Endothelial cell (in vitro differentiated cells): ENCODE measurements at regions not wholly inside any gene's neighbourhood (a gene's known extent, or its start where the extent isn't known, plus 50 kb on each side); places are given as distances from the start of the nearest gene placed in this dataset.

Source experiments
- DNase-seq: peaks from one replicate; pipeline ENCODE4 v3.0.0; 2021; ENCODE audit warnings: low spot score
- H3K27ac Mint-ChIP-seq: one replicate; pipeline ENCODE4 v1.8.0; 2021; ENCODE audit warnings: mixed read lengths, inconsistent platforms; ENCODE audit not compliant: unreplicated experiment
- H3K27me3 Mint-ChIP-seq: one replicate; pipeline ENCODE4 v1.8.0; 2021; ENCODE audit warnings: mild to moderate bottlenecking, moderate library complexity, mixed read lengths, inconsistent platforms; ENCODE audit not compliant: unreplicated experiment
- H3K36me3 Mint-ChIP-seq: one replicate; pipeline ENCODE4 v1.8.0; 2021; ENCODE audit warnings: mild to moderate bottlenecking, low read depth, mixed read lengths, inconsistent platforms; ENCODE audit not compliant: unreplicated experiment
- H3K4me1 Mint-ChIP-seq: one replicate; pipeline ENCODE4 v1.8.0; 2021; ENCODE audit warnings: mild to moderate bottlenecking, mixed read lengths, inconsistent platforms; ENCODE audit not compliant: unreplicated experiment
- H3K4me3 Mint-ChIP-seq: one replicate; pipeline ENCODE4 v1.8.0; 2021; ENCODE audit warnings: mild to moderate bottlenecking, mixed read lengths, inconsistent platforms; ENCODE audit not compliant: unreplicated experiment
- H3K9me3 Mint-ChIP-seq: one replicate; pipeline ENCODE4 v1.8.0; 2021; ENCODE audit warnings: mixed read lengths, inconsistent platforms; ENCODE audit not compliant: unreplicated experiment
- TF ChIP-seq, protein P1 (sequence below): fragments of 200-600 bp; sonication (generic); IDR thresholded peaks from one replicate; pipeline ENCODE4 v1.5.0; 2021; ENCODE audit warnings: antibody characterized with exemption; ENCODE audit not compliant: unreplicated experiment

- TF ChIP-seq, protein P1, sequence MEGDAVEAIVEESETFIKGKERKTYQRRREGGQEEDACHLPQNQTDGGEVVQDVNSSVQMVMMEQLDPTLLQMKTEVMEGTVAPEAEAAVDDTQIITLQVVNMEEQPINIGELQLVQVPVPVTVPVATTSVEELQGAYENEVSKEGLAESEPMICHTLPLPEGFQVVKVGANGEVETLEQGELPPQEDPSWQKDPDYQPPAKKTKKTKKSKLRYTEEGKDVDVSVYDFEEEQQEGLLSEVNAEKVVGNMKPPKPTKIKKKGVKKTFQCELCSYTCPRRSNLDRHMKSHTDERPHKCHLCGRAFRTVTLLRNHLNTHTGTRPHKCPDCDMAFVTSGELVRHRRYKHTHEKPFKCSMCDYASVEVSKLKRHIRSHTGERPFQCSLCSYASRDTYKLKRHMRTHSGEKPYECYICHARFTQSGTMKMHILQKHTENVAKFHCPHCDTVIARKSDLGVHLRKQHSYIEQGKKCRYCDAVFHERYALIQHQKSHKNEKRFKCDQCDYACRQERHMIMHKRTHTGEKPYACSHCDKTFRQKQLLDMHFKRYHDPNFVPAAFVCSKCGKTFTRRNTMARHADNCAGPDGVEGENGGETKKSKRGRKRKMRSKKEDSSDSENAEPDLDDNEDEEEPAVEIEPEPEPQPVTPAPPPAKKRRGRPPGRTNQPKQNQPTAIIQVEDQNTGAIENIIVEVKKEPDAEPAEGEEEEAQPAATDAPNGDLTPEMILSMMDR = no peak
- no peak overlapping the region for H3K4me3 Mint-ChIP-seq
- H3K4me1 Mint-ChIP-seq = peaks cover 10% of the 10 kb centered on the region
- H3K27me3 Mint-ChIP-seq = peaks cover 10% of the 10 kb centered on the region
- H3K27ac Mint-ChIP-seq = no peak overlapping the region
- H3K36me3 Mint-ChIP-seq = peaks cover 3% of the 10 kb centered on the region
- no peak for DNase-seq
- peaks cover 6% of the 10 kb centered on the region for H3K9me3 Mint-ChIP-seq
These were observed 163.4 kb upstream of the RTL1 start for GRCh38 chr14:101066826-101067510.

DNA sequence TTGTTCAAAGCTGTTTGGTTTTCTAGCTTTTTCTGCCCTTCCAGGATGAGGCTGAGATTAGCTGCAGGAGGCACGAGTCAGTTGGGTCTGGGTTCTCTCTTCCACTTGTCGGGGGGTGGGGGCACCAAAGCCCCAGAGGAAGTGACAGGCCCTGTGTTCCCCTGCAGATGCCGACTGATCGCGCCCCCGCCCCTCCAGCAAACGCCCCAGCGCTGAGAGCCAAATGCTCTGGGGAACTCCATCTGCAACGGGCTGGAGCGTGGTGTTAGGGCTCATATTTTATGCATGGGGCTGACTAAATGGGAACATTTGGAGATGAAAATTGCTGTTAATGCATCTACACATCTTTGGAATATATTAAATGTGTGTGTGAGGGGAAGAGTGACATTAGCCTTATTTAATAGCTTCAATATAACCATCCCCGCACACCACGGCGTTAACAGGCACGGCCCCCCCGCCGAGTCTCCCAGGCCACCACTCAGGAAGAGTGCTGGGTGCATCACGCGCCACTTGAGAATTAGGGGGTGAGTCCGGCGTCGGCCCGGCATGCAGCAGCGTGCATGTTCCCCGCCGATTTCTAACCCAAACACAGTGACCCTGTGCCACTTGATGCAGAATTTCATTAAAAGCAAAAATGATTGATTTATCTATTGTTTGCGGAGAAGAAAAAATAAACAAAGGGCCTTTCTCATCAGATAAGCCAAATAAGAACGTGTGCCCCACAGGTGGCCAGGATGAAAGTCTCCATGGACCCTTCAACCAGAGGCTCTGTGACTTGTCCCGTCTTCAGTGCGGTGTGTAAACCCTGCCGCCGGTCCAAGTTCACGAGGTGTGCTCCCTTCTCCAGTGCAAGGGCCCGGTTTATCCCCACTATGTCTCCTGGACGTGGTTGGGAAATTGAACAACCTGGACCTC lies 165.0 kb upstream of the RTL1 start:
- peaks cover 3% of the 10 kb centered on the region for H3K36me3 Mint-ChIP-seq
- H3K27me3 Mint-ChIP-seq = peaks cover 10% of the 10 kb centered on the region
- no peak overlapping the region for H3K4me3 Mint-ChIP-seq
- H3K27ac Mint-ChIP-seq = no peak overlapping the region
- peaks cover 6% of the 10 kb centered on the region for H3K9me3 Mint-ChIP-seq
- DNase-seq = no peak
- TF ChIP-seq, protein P1 = no peak
- peaks cover 14% of the 10 kb centered on the region for H3K4me1 Mint-ChIP-seq

DNA sequence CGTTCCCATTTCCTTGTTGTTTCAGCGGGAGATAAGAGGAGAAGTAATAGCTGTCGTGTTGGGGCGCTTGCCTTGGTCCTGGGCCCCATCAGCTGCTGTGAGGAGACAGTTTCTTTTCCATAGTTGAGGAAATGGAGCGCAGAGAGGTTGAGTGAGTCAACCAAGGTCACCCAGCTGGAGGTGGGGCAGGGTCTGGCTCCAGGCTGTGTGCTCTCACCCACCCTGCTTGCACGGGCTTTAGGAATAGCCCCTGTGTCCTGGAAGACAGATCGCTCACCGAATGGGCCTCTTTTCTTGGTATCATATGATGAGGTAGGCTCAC lies 165.7 kb upstream of the RTL1 start:
- Mint-ChIP-seq H3K27me3 (peaks cover 10% of the 10 kb centered on the region), H3K9me3 (peaks cover 6% of the 10 kb centered on the region), H3K27ac (no peak overlapping the region), H3K4me1 (peaks cover 14% of the 10 kb centered on the region), H3K4me3 (no peak overlapping the region), H3K36me3 (peaks cover 3% of the 10 kb centered on the region)
- no peak for DNase-seq
- TF ChIP-seq, protein P1 = no peak

GRCh38 chr14:101069666-101070362 lies 166.3 kb upstream of the RTL1 start:
- TF ChIP-seq, protein P1 = no peak

More at GRCh38 chr14:101069666-101070362, 166.3 kb upstream of the RTL1 start:
- H3K9me3 Mint-ChIP-seq = peaks cover 6% of the 10 kb centered on the region
- H3K36me3 Mint-ChIP-seq = peaks cover 3% of the 10 kb centered on the region
- no peak overlapping the region for H3K4me3 Mint-ChIP-seq
- peaks cover 8% of the 10 kb centered on the region for H3K27me3 Mint-ChIP-seq
- H3K27ac Mint-ChIP-seq = no peak overlapping the region
- H3K4me1 Mint-ChIP-seq = peaks cover 14% of the 10 kb centered on the region
- no peak for DNase-seq
